Neural cell (in vitro differentiated cells): ENCODE measurements at regions not wholly inside any gene's neighbourhood (a gene's known extent, or its start where the extent isn't known, plus 50 kb on each side); places are given as distances from the start of the nearest gene placed in this dataset.

Experiments used
- H2AFZ ChIP-seq: fragments of 200-600, 300-800 bp; sonication (generic), shearing (Covaris generic); 2 replicates; pipeline ENCODE4 v1.6.0; 2014; ENCODE audit warnings: low read depth, mild to moderate bottlenecking, antibody characterized with exemption, low read length, moderate library complexity
- H3F3A ChIP-seq: fragments of 200-600 bp; shearing (Covaris generic); 2 replicates; pipeline ENCODE4 v1.6.1; 2016; ENCODE audit warnings: mild to moderate bottlenecking, moderate library complexity, mixed read lengths, antibody characterized with exemption, low read length; ENCODE audit not compliant: insufficient read depth, poor library complexity, severe bottlenecking
- H3K27ac ChIP-seq: fragments of 200-600, 300-800 bp; sonication (generic), shearing (Covaris generic); 2 replicates; pipeline ENCODE4 v1.5.1; 2014; ENCODE audit warnings: mild to moderate bottlenecking, low read length, moderate library complexity
- H3K27me3 ChIP-seq: fragments of 300-800, 200-600 bp; sonication (generic), shearing (Covaris generic); 2 replicates; pipeline ENCODE4 v1.6.0; 2014; ENCODE audit warnings: mild to moderate bottlenecking, low read depth, low read length, moderate library complexity; ENCODE audit not compliant: insufficient read depth
- H3K36me3 ChIP-seq: fragments of 300-800, 200-600 bp; sonication (generic), shearing (Covaris generic); 2 replicates; pipeline ENCODE4 v1.5.1; 2014; ENCODE audit warnings: mild to moderate bottlenecking, antibody characterized with exemption, low read length, moderate library complexity; ENCODE audit not compliant: insufficient read depth
- H3K4me2 ChIP-seq: fragments of 300-800, 200-600 bp; sonication (generic), shearing (Covaris generic); 2 replicates; pipeline ENCODE4 v1.6.0; 2014; ENCODE audit warnings: mild to moderate bottlenecking, low read length
- H3K4me3 ChIP-seq: fragments of 300-800, 200-600 bp; sonication (generic), shearing (Covaris generic); 2 replicates; pipeline ENCODE4 v1.5.1; 2014; ENCODE audit warnings: mild to moderate bottlenecking, low read length, moderate library complexity
- H3K79me2 ChIP-seq: fragments of 200-600 bp; shearing (Covaris generic); replicated peaks from 2 replicates; pipeline ENCODE4 v1.6.0; 2014; ENCODE audit warnings: mild to moderate bottlenecking, low read length, moderate library complexity; ENCODE audit not compliant: insufficient read depth
- H3K9ac ChIP-seq: fragments of 300-800, 200-600 bp; sonication (generic), shearing (Covaris generic); 2 replicates; pipeline ENCODE4 v1.6.1; 2016; ENCODE audit warnings: mild to moderate bottlenecking, low read length, mixed read lengths
- H3K9me2 ChIP-seq: fragments of 200-600 bp; shearing (Covaris generic); 2 replicates; pipeline ENCODE4 v1.6.1; 2016; ENCODE audit warnings: mild to moderate bottlenecking, low read length, mixed read lengths; ENCODE audit not compliant: insufficient read depth
- H3K9me3 ChIP-seq: fragments of 200-600, 300-800 bp; sonication (generic), shearing (Covaris generic); 2 replicates; pipeline ENCODE4 v1.6.1; 2016; ENCODE audit warnings: mild to moderate bottlenecking, mixed run types, low read length, moderate library complexity, mixed read lengths
- H4K20me1 ChIP-seq: fragments of 200-600 bp; shearing (Covaris generic); 2 replicates; pipeline ENCODE4 v1.6.1; 2016; ENCODE audit warnings: mild to moderate bottlenecking, mixed run types; ENCODE audit not compliant: insufficient read depth
- EP300 ChIP-seq: fragments of 450-650 bp; conservative IDR thresholded peaks from 2 replicates; pipeline ENCODE4 v1.6.1; 2014; ENCODE audit warnings: antibody characterized with exemption, mild to moderate bottlenecking, moderate library complexity; ENCODE audit not compliant: poor library complexity, severe bottlenecking
- EZH2 ChIP-seq: fragments of 200-600, 300-800 bp; shearing (Covaris generic), sonication (generic); IDR thresholded peaks from 2 replicates; pipeline ENCODE4 v1.6.1; 2014; ENCODE audit warnings: antibody characterized with exemption, low read length, borderline replicate concordance, mild to moderate bottlenecking; ENCODE audit not compliant: insufficient read depth, poor library complexity, severe bottlenecking
- MXI1 ChIP-seq: fragments of 450-650 bp; conservative IDR thresholded peaks from 2 replicates; pipeline ENCODE4 v1.6.1; 2014; ENCODE audit warnings: antibody characterized with exemption, mild to moderate bottlenecking; ENCODE audit not compliant: poor library complexity, severe bottlenecking
- POLR2AphosphoS5 ChIP-seq: IDR thresholded peaks from 2 replicates; pipeline ENCODE4 v1.6.1; 2012
- RAD21 ChIP-seq: fragments of 450-650 bp; conservative IDR thresholded peaks from 2 replicates; pipeline ENCODE4 v1.6.1; 2014; ENCODE audit warnings: antibody characterized with exemption, mild to moderate bottlenecking, moderate library complexity
- REST ChIP-seq: IDR thresholded peaks from 2 replicates; pipeline ENCODE4 v1.6.1; 2012; ENCODE audit warnings: borderline replicate concordance
- SMC3 ChIP-seq: fragments of 450-650 bp; conservative IDR thresholded peaks from 2 replicates; pipeline ENCODE4 v1.6.1; 2014; ENCODE audit warnings: antibody characterized with exemption, mild to moderate bottlenecking, moderate library complexity; ENCODE audit not compliant: poor library complexity
- TAF1 ChIP-seq: IDR thresholded peaks from 2 replicates; pipeline ENCODE4 v1.6.1; 2012; ENCODE audit warnings: low read depth
- TF ChIP-seq, protein P1 (sequence below): fragments of 450-650 bp; IDR thresholded peaks from 2 replicates; pipeline ENCODE4 v1.5.1; 2014; ENCODE audit warnings: antibody characterized with exemption, mild to moderate bottlenecking, moderate library complexity; ENCODE audit not compliant: poor library complexity, severe bottlenecking

- H3K4me3 ChIP-seq: no peak overlapping the region
- H3K9me2 ChIP-seq: no peaks in the 10 kb centered on the region
- no peak overlapping the region for H2AFZ ChIP-seq
- H3F3A ChIP-seq: no peaks in the 10 kb centered on the region
- no peak overlapping the region for H3K9ac ChIP-seq
- no peak overlapping the region for H3K27ac ChIP-seq
- no peaks in the 10 kb centered on the region for H4K20me1 ChIP-seq
- H3K79me2 ChIP-seq: no peaks in the 10 kb centered on the region
- no peaks in the 10 kb centered on the region for H3K27me3 ChIP-seq
- no peak for TF ChIP-seq SMC3
- TF ChIP-seq MXI1: no peak
- no peak for TF ChIP-seq REST
- no peak for TF ChIP-seq RAD21
- no peak for TF ChIP-seq POLR2AphosphoS5
- TF ChIP-seq, protein P1, sequence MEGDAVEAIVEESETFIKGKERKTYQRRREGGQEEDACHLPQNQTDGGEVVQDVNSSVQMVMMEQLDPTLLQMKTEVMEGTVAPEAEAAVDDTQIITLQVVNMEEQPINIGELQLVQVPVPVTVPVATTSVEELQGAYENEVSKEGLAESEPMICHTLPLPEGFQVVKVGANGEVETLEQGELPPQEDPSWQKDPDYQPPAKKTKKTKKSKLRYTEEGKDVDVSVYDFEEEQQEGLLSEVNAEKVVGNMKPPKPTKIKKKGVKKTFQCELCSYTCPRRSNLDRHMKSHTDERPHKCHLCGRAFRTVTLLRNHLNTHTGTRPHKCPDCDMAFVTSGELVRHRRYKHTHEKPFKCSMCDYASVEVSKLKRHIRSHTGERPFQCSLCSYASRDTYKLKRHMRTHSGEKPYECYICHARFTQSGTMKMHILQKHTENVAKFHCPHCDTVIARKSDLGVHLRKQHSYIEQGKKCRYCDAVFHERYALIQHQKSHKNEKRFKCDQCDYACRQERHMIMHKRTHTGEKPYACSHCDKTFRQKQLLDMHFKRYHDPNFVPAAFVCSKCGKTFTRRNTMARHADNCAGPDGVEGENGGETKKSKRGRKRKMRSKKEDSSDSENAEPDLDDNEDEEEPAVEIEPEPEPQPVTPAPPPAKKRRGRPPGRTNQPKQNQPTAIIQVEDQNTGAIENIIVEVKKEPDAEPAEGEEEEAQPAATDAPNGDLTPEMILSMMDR: no peak
- TF ChIP-seq TAF1: no peak
- no peak for TF ChIP-seq EZH2
- TF ChIP-seq EP300: no peak
- H3K4me2 ChIP-seq: no peak overlapping the region
- H3K36me3 ChIP-seq: no peaks in the 10 kb centered on the region
- no peaks in the 10 kb centered on the region for H3K9me3 ChIP-seq
These were observed 707.5 kb upstream of the FZD8 start for GRCh38 chr10:36349445-36350078.

DNA sequence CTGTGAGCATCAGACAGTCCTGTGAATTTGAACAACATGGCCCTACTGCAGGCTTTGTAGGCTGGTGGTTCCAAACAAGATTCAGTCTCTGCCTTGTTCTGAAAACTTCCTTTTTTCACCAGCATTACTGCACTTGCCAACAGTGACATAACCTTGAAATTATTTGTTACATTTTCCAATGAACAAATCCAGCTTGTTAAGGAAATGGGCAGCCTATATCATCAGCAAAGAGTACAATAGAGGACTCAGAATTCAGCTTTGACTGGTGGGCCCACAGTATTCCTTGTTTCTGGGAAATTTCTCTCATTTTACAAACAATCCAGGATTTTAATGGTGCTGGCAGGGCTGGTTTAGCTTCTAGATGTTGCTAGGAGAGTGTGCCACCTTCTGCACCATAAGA, 703.7 kb upstream of the FZD8 start:
- Histone ChIP-seq H3K79me2 (no peaks in the 10 kb centered on the region), H3K27ac (no peak overlapping the region), H3K9me3 (no peaks in the 10 kb centered on the region), H3K27me3 (no peaks in the 10 kb centered on the region), H3K9ac (no peak overlapping the region), H3F3A (no peaks in the 10 kb centered on the region), H3K9me2 (no peaks in the 10 kb centered on the region), H3K4me3 (no peak overlapping the region), H3K36me3 (no peaks in the 10 kb centered on the region), H2AFZ (no peak overlapping the region), H3K4me2 (no peak overlapping the region), H4K20me1 (no peaks in the 10 kb centered on the region)
- TF ChIP-seq, protein P1: no peak
- no peak for TF ChIP-seq EZH2
- no peak for TF ChIP-seq POLR2AphosphoS5
- no peak for TF ChIP-seq TAF1
- TF ChIP-seq SMC3: no peak
- TF ChIP-seq REST: no peak
- TF ChIP-seq RAD21: no peak
- TF ChIP-seq MXI1: no peak
- no peak for TF ChIP-seq EP300
